Retinal pigment epithelial cell (primary cell): ENCODE measurements at regions not wholly inside any gene's neighbourhood (a gene's known extent, or its start where the extent isn't known, plus 50 kb on each side); places are given as distances from the start of the nearest gene placed in this dataset.

Source experiments
- DNase-seq: peaks from one replicate; pipeline ENCODE4 v3.0.0-alpha.2; 2010; ENCODE audit warnings: low read depth
- H3K4me3 ChIP-seq: 2 replicates; pipeline ENCODE4 v1.5.1; 2011; ENCODE audit warnings: mild to moderate bottlenecking, low read length, control low read depth, moderate library complexity
- CTCF ChIP-seq: conservative IDR thresholded peaks from 2 replicates; pipeline ENCODE4 v1.5.1; 2011; ENCODE audit warnings: low read depth, low read length, control low read depth, inconsistent platforms

- no peak for TF ChIP-seq CTCF
- DNase-seq, result no peak
- H3K4me3 ChIP-seq, result peak overlapping the region; percentile 52
Measured at GRCh38 chr17:56678249-56679114, 85.0 kb downstream of the NOG start.

GRCh38 chr17:56679115-56679776 is 85.7 kb downstream of the NOG start:
- peak overlapping the region; percentile 52 for H3K4me3 ChIP-seq
- no peak for DNase-seq
- peak; percentile 67 for TF ChIP-seq CTCF

GRCh38 chr17:56679777-56680422 is 86.4 kb downstream of the NOG start:
- TF ChIP-seq CTCF, result no peak
- no peak for DNase-seq
- no peak overlapping the region for H3K4me3 ChIP-seq

- TF ChIP-seq CTCF, result no peak
- no peak overlapping the region for H3K4me3 ChIP-seq
- no peak for DNase-seq
Measured at GRCh38 chr17:56680676-56681075, 87.2 kb downstream of the NOG start.

- DNase-seq, result peak; percentile 38
- H3K4me3 ChIP-seq, result no peak overlapping the region
- TF ChIP-seq CTCF, result no peak
Measured at GRCh38 chr17:56681561-56682266, 88.2 kb downstream of the NOG start.

- no peak overlapping the region for H3K4me3 ChIP-seq
- no peak for DNase-seq
- no peak for TF ChIP-seq CTCF
Measured at GRCh38 chr17:56688151-56688550, 94.7 kb downstream of the NOG start.
